AG10803 (cell line): ENCODE measurements at regions not wholly inside any gene's neighbourhood (a gene's known extent, or its start where the extent isn't known, plus 50 kb on each side); places are given as distances from the start of the nearest gene placed in this dataset.
A peak's percentile ranks its signal among the peaks of the same experiment; 100 is the strongest.

ENCODE experiments used
- DNase-seq: peaks from one replicate; pipeline ENCODE4 v3.0.0; 2010; ENCODE audit warnings: low read depth
- H3K4me3 ChIP-seq: 2 replicates; pipeline ENCODE4 v1.5.1; 2011; ENCODE audit warnings: mild to moderate bottlenecking, low read length, control low read depth
- CTCF ChIP-seq: conservative IDR thresholded peaks from 2 replicates; pipeline ENCODE4 v1.5.1; 2011; ENCODE audit warnings: mild to moderate bottlenecking, low read length, control low read depth, inconsistent platforms

GRCh38 chr9:80146466-80146865 is 574.7 kb downstream of the TLE4 start:
- peak; percentile 1 for DNase-seq
- TF ChIP-seq CTCF = peak; percentile 22; the same call in 1 of the 2 replicates
- H3K4me3 ChIP-seq = no peak overlapping the region

GRCh38 chr9:80144856-80145255 is 573.1 kb downstream of the TLE4 start:
- no peak for TF ChIP-seq CTCF
- DNase-seq = no peak
- H3K4me3 ChIP-seq = no peak overlapping the region

GRCh38 chr9:80144406-80144805 is 572.6 kb downstream of the TLE4 start:
- no peak for DNase-seq
- TF ChIP-seq CTCF = no peak
- no peak overlapping the region for H3K4me3 ChIP-seq

GRCh38 chr9:80143899-80144298 is 572.1 kb downstream of the TLE4 start:
- no peak for TF ChIP-seq CTCF
- no peak for DNase-seq
- no peak overlapping the region for H3K4me3 ChIP-seq

GRCh38 chr9:80134487-80134886 is 562.7 kb downstream of the TLE4 start:
- H3K4me3 ChIP-seq = no peak overlapping the region
- TF ChIP-seq CTCF = no peak
- DNase-seq = no peak

GRCh38 chr9:80131627-80132026 is 559.9 kb downstream of the TLE4 start:
- no peak for TF ChIP-seq CTCF
- no peak overlapping the region for H3K4me3 ChIP-seq
- no peak for DNase-seq

GRCh38 chr9:80127920-80128319 is 556.2 kb downstream of the TLE4 start:
- H3K4me3 ChIP-seq = no peak overlapping the region
- DNase-seq = no peak
- no peak for TF ChIP-seq CTCF
